H1 (cell line): ENCODE measurements at regions not wholly inside any gene's neighbourhood (a gene's known extent, or its start where the extent isn't known, plus 50 kb on each side); places are given as distances from the start of the nearest gene placed in this dataset.

ENCODE experiments used
- CTCF ChIA-PET: fragments of 300-600 bp; sonication (Branson Sonifier 250); formaldehyde crosslinking; loops from one replicate; lab custom pipeline; 2021; ENCODE audit not compliant: partially characterized antibody; lab: Charles Lee
- POLR2A ChIA-PET: fragments of 300-600 bp; sonication (Branson Sonifier 250); formaldehyde crosslinking; loops from one replicate; lab custom pipeline; 2021; ENCODE audit warnings: inconsistent platforms; ENCODE audit not compliant: partially characterized antibody; lab: Charles Lee
- DNase-seq, 2 experiments: peaks; one replicate each; pipeline versions ENCODE4 v3.0.0 to v3.0.0-alpha.2; 2010 to 2022; ENCODE audit warnings: low spot score in 2 of 2, low read depth in 1 of 2, mixed read lengths in 1 of 2
- FAIRE-seq: peaks from 2 replicates; lab custom pipeline; 2011; peaks lifted over from hg19 to GRCh38; lab: Jason Lieb, UNC
- H2AFZ ChIP-seq: 2 replicates; pipeline ENCODE4 v1.8.1; 2012; ENCODE audit warnings: low read length, inconsistent platforms
- H2AK5ac ChIP-seq: 2 replicates; pipeline ENCODE4 v1.6.1; 2013; ENCODE audit warnings: low read depth, low read length
- H2BK120ac ChIP-seq: replicated peaks from 2 replicates; pipeline ENCODE3; 2013; ENCODE audit warnings: low read depth, low read length, inconsistent platforms
- H2BK12ac ChIP-seq: 2 replicates; pipeline ENCODE4 v1.6.1; 2013; ENCODE audit warnings: low read depth, low read length
- H2BK15ac ChIP-seq: 2 replicates; pipeline ENCODE4 v1.6.1; 2013; ENCODE audit warnings: low read length
- H2BK20ac ChIP-seq: 2 replicates; pipeline ENCODE4 v1.6.1; 2013; ENCODE audit warnings: low read length
- H2BK5ac ChIP-seq: 2 replicates; pipeline ENCODE4 v1.6.1; 2013; ENCODE audit warnings: low read depth, low read length
- H3K14ac ChIP-seq: 2 replicates; pipeline ENCODE4 v1.6.1; 2013; ENCODE audit warnings: inconsistent platforms; ENCODE audit not compliant: insufficient read length
- H3K18ac ChIP-seq: 2 replicates; pipeline ENCODE4 v1.6.1; 2013; ENCODE audit warnings: low read length; ENCODE audit errors: extremely low read depth
- H3K23ac ChIP-seq: 2 replicates; pipeline ENCODE4 v1.6.1; 2013; ENCODE audit warnings: inconsistent platforms; ENCODE audit not compliant: insufficient read length
- H3K23me2 ChIP-seq: 2 replicates; pipeline ENCODE4 v1.6.1; 2013; ENCODE audit warnings: low read depth, low read length
- H3K27ac ChIP-seq: 2 replicates; pipeline ENCODE4 v1.6.1; 2011; ENCODE audit warnings: low read depth, low read length, inconsistent platforms
- H3K27me3 ChIP-seq, 4 experiments: replicated peaks in 1 of 4; 1 replicate in 1 of 4; 2 replicates in 3 of 4; pipeline versions ENCODE4 v1.6.1 to v1.8.1; 2011 to 2013; ENCODE audit warnings: low read length in 3 of 4, mild to moderate bottlenecking in 3 of 4, inconsistent platforms in 2 of 4, mixed read lengths in 2 of 4, moderate library complexity in 1 of 4; ENCODE audit not compliant: control insufficient read depth in 3 of 4, insufficient read depth in 3 of 4; ENCODE audit errors: extremely low read depth in 1 of 4
- H3K36me3 ChIP-seq, 4 experiments: 2 replicates each; pipeline versions ENCODE4 v1.6.1 to v1.8.1; 2011 to 2013; ENCODE audit warnings: mild to moderate bottlenecking in 4 of 4, low read length in 3 of 4, moderate library complexity in 2 of 4, control low read depth in 1 of 4, inconsistent platforms in 1 of 4; ENCODE audit not compliant: insufficient read depth in 4 of 4, control insufficient read depth in 2 of 4
- H3K4ac ChIP-seq: replicated peaks from 2 replicates; pipeline ENCODE3; 2013; ENCODE audit warnings: low read length, low read depth, mixed read lengths, inconsistent platforms; ENCODE audit not compliant: insufficient read length
- H3K4me1 ChIP-seq, 4 experiments: replicated peaks in 1 of 4; 1 replicate in 1 of 4; 2 replicates in 3 of 4; pipeline versions ENCODE4 v1.6.1 to v1.8.1; 2011 to 2013; ENCODE audit warnings: low read length in 3 of 4, inconsistent platforms in 2 of 4, mixed read lengths in 1 of 4; ENCODE audit not compliant: insufficient read depth in 4 of 4, control insufficient read depth in 3 of 4
- H3K4me2 ChIP-seq, 2 experiments: 2 replicates each; pipeline versions ENCODE4 v1.6.1 to v1.8.1; 2011 to 2013; ENCODE audit warnings: low read depth in 2 of 2, low read length in 2 of 2, control low read depth in 1 of 2, inconsistent platforms in 1 of 2, mild to moderate bottlenecking in 1 of 2; ENCODE audit not compliant: insufficient read depth in 1 of 2
- H3K4me3 ChIP-seq, 4 experiments: fragments of 200-600, 300-600 bp in 1 of 4; sonication (generic), shearing (Covaris generic), sonication (Bioruptor Twin) in 1 of 4; 2 replicates each; pipeline versions ENCODE4 v1.5.1 to v1.8.1; 2011 to 2016; ENCODE audit warnings: low read length in 4 of 4, low read depth in 3 of 4, control low read depth in 2 of 4, inconsistent platforms in 2 of 4, mild to moderate bottlenecking in 2 of 4, mixed read lengths in 1 of 4, moderate library complexity in 1 of 4; ENCODE audit not compliant: insufficient read depth in 2 of 4; ENCODE audit errors: extremely low read depth in 1 of 4
- H3K56ac ChIP-seq: replicated peaks from 2 replicates; pipeline ENCODE3; 2013; ENCODE audit warnings: low read depth, mild to moderate bottlenecking, mixed read lengths, low read length, inconsistent platforms; ENCODE audit not compliant: insufficient read length
- H3K79me1 ChIP-seq: 2 replicates; pipeline ENCODE4 v1.6.1; 2013; ENCODE audit warnings: low read depth, low read length, control low read depth
- H3K79me2 ChIP-seq, 2 experiments: 2 replicates each; pipeline versions ENCODE4 v1.6.1 to v1.8.1; 2012 to 2013; ENCODE audit warnings: low read length in 2 of 2, mild to moderate bottlenecking in 2 of 2, inconsistent platforms in 1 of 2; ENCODE audit not compliant: insufficient read depth in 2 of 2, control insufficient read depth in 1 of 2
- H3K9ac ChIP-seq, 4 experiments: replicated peaks in 1 of 4; 1 replicate in 1 of 4; 2 replicates in 3 of 4; pipeline versions ENCODE4 v1.6.1 to v1.8.1; 2011 to 2013; ENCODE audit warnings: low read depth in 3 of 4, low read length in 3 of 4, control low read depth in 2 of 4, mild to moderate bottlenecking in 2 of 4, moderate library complexity in 2 of 4, inconsistent platforms in 1 of 4; ENCODE audit errors: extremely low read depth in 1 of 4
- H3K9me3 ChIP-seq, 2 experiments: 2 replicates each; pipeline versions ENCODE4 v1.6.1 to v1.8.1; 2012 to 2013; ENCODE audit warnings: mild to moderate bottlenecking in 2 of 2, moderate library complexity in 2 of 2, control low read depth in 1 of 2, inconsistent platforms in 1 of 2, low read depth in 1 of 2, low read length in 1 of 2, mixed read lengths in 1 of 2; ENCODE audit not compliant: insufficient read depth in 2 of 2
- H4K20me1 ChIP-seq, 2 experiments: replicated peaks in 1 of 2; 2 replicates each; pipeline versions ENCODE3 to v1.8.1; 2011 to 2013; ENCODE audit warnings: inconsistent platforms in 2 of 2, low read length in 2 of 2, mild to moderate bottlenecking in 1 of 2; ENCODE audit not compliant: insufficient read depth in 2 of 2, control insufficient read depth in 1 of 2
- H4K5ac ChIP-seq: 2 replicates; pipeline ENCODE4 v1.6.1; 2013; ENCODE audit warnings: low read length, low read depth, mixed read lengths, inconsistent platforms; ENCODE audit not compliant: insufficient read length
- H4K8ac ChIP-seq: 2 replicates; pipeline ENCODE4 v1.8.0; 2013; ENCODE audit warnings: mild to moderate bottlenecking, moderate library complexity, low read length, inconsistent platforms; ENCODE audit not compliant: insufficient read depth; ENCODE audit errors: extremely low read depth
- H4K91ac ChIP-seq: replicated peaks from 2 replicates; pipeline ENCODE3; 2013; ENCODE audit warnings: low read length, mixed read lengths, inconsistent platforms; ENCODE audit not compliant: insufficient read length
- CBX8 ChIP-seq: fragments of 300-800, 300-1000 bp; sonication (generic); IDR thresholded peaks from 2 replicates; pipeline ENCODE4 v1.7.1; 2016; ENCODE audit warnings: low read depth, low read length, borderline replicate concordance
- HDAC2 ChIP-seq, 2 experiments: fragments of 300-600 bp in 1 of 2; sonication (generic) in 1 of 2; IDR thresholded peaks; 2 replicates each; pipeline ENCODE4 v1.6.1; 2011 to 2012; ENCODE audit warnings: low read depth in 2 of 2, low read length in 2 of 2, mild to moderate bottlenecking in 2 of 2, moderate library complexity in 2 of 2, borderline replicate concordance in 1 of 2, inconsistent platforms in 1 of 2
- KDM4A ChIP-seq: IDR thresholded peaks from one replicate; pipeline ENCODE4 v1.7.1; 2012; ENCODE audit warnings: low read depth, mild to moderate bottlenecking, moderate library complexity, low read length, inconsistent platforms; ENCODE audit not compliant: severe bottlenecking
- KDM5A ChIP-seq: fragments of 200-600 bp; IDR thresholded peaks from 2 replicates; pipeline ENCODE4 v1.7.1; 2012; ENCODE audit warnings: mild to moderate bottlenecking, low read length, inconsistent platforms, mixed read lengths
- MAFK ChIP-seq: IDR thresholded peaks from 2 replicates; pipeline ENCODE4 v1.6.1; 2012; ENCODE audit warnings: low read depth, mild to moderate bottlenecking, improper control_type of control experiment, low read length
- SAP30 ChIP-seq: fragments of 300-600 bp; sonication (generic); IDR thresholded peaks from 2 replicates; pipeline ENCODE4 v1.7.1; 2012; ENCODE audit warnings: low read length, moderate library complexity, mild to moderate bottlenecking, inconsistent platforms; ENCODE audit not compliant: insufficient read depth, insufficient replicate concordance
- SP1 ChIP-seq: IDR thresholded peaks from 2 replicates; pipeline ENCODE4 v1.6.1; 2011; ENCODE audit warnings: low read depth, low read length
- SP2 ChIP-seq: IDR thresholded peaks from 2 replicates; pipeline ENCODE4 v1.6.1; 2012; ENCODE audit warnings: mild to moderate bottlenecking, low read length, inconsistent platforms
- ZNF274 ChIP-seq: IDR thresholded peaks from 2 replicates; pipeline ENCODE4 v1.7.0; 2012; ENCODE audit warnings: low read length, borderline replicate concordance; ENCODE audit errors: extremely low read depth
- WGBS, 2 experiments: shearing (Covaris generic) in 1 of 2; methylation state at CpG; one replicate each; pipeline versions ENCODE4 v1.1.6 to v1.1.7; 2013 to 2015; ENCODE audit warnings: low lambda C conversion rate in 2 of 2, mixed read lengths in 2 of 2, inconsistent platforms in 1 of 2, low coverage in 1 of 2, missing lambda C conversion rate in 1 of 2; ENCODE audit not compliant: insufficient replicate concordance in 2 of 2, insufficient coverage in 1 of 2, insufficient read length in 1 of 2; ENCODE audit errors: extremely low coverage in 1 of 2, missing lambda C conversion rate in 1 of 2; 5-methylcytosine and 5-hydroxymethylcytosine counted together
- TF ChIP-seq, protein P1 (sequence below): IDR thresholded peaks from 2 replicates; pipeline ENCODE4 v1.6.1; 2012; ENCODE audit warnings: low read length, inconsistent platforms

DNA sequence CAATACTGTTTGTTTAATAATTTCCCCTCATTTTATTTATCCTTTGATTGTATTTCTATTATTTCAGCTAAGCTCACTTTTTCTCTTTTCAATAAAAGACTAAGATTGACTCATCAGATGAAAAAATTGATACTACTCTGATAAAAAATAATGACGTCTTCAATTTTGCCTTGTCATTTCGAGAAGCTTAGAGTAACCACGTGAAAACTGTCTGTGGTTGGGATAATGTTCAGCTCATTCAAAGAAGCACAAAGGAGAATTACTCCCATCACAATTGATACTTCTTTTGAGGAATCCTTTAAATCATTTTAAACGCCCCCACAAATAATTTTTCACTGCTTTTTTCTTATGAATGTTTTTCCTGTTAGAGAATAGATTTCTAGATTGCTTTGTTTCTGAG lies 318.7 kb upstream of the SLITRK1 start:
- Histone ChIP-seq H3K56ac (no peak overlapping the region), H3K79me1 (no peaks in the 10 kb centered on the region), H3K4ac (no peak overlapping the region), H3K18ac (no peak overlapping the region), H3K23me2 (no peaks in the 10 kb centered on the region), H3K23ac (no peak overlapping the region), H2BK120ac (no peak overlapping the region), H3K27ac (no peak overlapping the region), H4K20me1 (no peaks in the 10 kb centered on the region), H3K79me2 (no peaks in the 10 kb centered on the region), H2BK5ac (no peak overlapping the region), H2AK5ac (no peak overlapping the region), H4K8ac (no peak overlapping the region), H4K91ac (no peak overlapping the region), H3K14ac (no peak overlapping the region), H3K4me1 (no peaks in the 10 kb centered on the region), H3K27me3 (no peaks in the 10 kb centered on the region), H3K4me2 (no peak overlapping the region), H3K9me3 (no peaks in the 10 kb centered on the region), H4K5ac (no peak overlapping the region), H3K36me3 (no peaks in the 10 kb centered on the region), H2BK15ac (no peak overlapping the region), H2BK12ac (no peak overlapping the region), H2BK20ac (no peak overlapping the region), H3K4me3 (no peak overlapping the region), H3K9ac (no peak overlapping the region), H2AFZ (no peak overlapping the region)
- ChIA-PET POLR2A (no interaction called here), CTCF (no interaction called here)
- 72% methylated on average over 4 of the region's 4 CpGs; no CpG with 5 or more reads in 1 of the 2 experiments for WGBS, 2 experiments
- DNase-seq (no peak), FAIRE-seq (no peak)
- TF ChIP-seq KDM4A (no peak), SAP30 (no peak), KDM5A (no peak), MAFK (no peak), ZNF274 (no peak), SP1 (no peak), CBX8 (no peak), HDAC2 (IDR thresholded peaks at IDR 0.05; ENCODE audit: borderline replicate concordance in 1 of 2, low read depth in 2 of 2, low read length in 2 of 2) (no peak), SP2 (no peak)
- TF ChIP-seq, protein P1, sequence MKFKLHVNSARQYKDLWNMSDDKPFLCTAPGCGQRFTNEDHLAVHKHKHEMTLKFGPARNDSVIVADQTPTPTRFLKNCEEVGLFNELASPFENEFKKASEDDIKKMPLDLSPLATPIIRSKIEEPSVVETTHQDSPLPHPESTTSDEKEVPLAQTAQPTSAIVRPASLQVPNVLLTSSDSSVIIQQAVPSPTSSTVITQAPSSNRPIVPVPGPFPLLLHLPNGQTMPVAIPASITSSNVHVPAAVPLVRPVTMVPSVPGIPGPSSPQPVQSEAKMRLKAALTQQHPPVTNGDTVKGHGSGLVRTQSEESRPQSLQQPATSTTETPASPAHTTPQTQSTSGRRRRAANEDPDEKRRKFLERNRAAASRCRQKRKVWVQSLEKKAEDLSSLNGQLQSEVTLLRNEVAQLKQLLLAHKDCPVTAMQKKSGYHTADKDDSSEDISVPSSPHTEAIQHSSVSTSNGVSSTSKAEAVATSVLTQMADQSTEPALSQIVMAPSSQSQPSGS, result no peak
